CD4-positive, alpha-beta T cell treated with Interleukin-4 for 1 hour (primary cell): ENCODE measurements at regions not wholly inside any gene's neighbourhood (a gene's known extent, or its start where the extent isn't known, plus 50 kb on each side); places are given as distances from the start of the nearest gene placed in this dataset.

Source experiments
- DNase-seq, 2 donors: peaks; one replicate each; pipeline ENCODE4 v3.0.0-alpha.2; 2020 to 2022

- DNase-seq: no peak
Observed at GRCh38 chr21:36636439-36636838, 62.5 kb upstream of the SIM2 start.

DNA sequence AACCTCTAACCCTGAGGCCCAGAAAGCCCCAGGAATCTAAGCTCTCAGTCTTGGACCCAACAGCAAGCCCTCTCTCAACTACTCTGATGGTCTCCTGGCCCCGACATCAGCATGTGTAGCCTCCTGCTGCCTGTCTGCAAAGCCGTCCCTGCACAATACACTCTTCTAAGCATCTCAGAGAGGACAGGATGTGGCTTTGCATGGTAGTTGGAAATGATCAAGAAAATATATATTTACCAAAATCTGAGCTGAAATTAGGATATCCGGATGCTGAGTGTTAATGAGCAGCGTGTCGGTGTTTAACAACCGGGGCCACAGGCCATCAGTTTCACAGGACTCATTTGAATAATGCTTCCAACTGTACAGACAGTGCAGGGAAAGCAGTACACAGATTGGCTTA is 59.1 kb upstream of the SIM2 start:
- DNase-seq: no peak

DNA sequence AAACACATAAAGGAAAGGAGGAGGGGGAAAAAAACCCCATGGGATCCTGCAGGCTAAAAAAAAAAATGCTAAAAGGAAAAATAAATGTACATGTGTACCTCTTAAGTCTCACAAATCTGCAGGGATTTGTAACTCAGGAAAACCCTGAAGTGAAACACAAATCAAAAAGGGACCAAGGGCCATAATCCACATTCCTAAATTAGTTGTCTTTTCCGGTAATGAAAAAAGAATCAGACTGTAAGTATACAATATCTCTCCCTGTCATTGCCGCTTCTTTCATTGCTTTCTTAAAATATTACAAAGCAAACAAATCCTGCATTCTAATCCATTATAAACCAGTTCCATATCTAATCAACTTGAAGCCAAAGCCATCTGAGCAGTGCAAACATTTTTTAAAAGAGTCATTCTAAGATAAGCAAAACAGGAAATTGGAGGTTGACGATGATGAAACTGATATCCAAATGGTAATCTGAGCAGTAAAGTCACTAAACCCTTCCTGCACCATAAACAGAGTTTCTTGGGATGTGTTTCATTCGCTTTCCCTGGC is 58.7 kb upstream of the SIM2 start:
- no peak for DNase-seq

DNA sequence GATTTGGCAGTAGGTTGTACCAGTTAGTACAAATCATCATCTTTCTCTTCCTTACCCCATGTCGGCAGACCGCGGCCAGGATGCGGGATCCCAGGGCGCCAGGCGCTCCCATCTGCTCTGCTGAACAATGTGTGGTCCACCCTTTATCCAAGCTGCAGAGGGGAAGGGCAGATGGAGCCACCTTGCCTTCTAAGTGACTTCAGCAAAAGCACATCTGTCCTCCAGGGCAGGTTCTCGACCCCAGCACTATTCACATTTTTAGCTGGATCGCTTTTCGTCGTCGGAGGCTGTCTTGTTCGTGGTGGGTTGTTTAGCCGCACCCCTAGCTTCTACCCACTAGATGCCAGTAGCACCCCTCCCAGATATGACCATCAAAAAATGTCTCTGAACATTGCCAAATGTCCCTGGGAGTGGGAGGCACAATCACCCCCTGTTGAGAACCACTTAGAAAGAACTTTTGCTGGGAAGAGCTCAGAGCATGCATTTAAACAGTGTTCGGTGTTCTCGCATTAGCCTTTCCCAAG is 58.1 kb upstream of the SIM2 start:
- no peak for DNase-seq

GRCh38 chr21:36641346-36641745 is 57.6 kb upstream of the SIM2 start:
- DNase-seq: no peak

DNA sequence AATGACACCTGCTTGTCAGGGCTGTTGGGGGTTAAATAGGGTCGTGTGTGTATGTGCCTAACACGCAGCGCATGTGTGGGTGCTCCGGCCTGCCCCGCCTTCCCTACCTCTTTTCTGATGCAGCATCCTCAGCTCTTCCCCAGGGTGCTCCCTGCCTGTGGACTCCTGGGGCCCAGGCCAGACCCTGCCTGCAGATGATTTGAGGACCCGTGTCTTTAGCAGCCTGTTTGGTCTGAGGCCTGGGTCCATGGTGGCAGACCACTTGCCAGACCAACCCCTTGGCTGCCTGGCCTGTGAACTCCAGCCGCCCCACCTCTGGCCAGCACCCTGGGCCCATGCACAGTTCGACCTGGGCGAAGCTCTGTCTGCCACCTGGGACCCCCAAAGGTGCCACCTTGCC is 57.0 kb upstream of the SIM2 start:
- DNase-seq: no peak

- no peak for DNase-seq
Observed at GRCh38 chr21:36642777-36643176, 56.1 kb upstream of the SIM2 start.

DNA sequence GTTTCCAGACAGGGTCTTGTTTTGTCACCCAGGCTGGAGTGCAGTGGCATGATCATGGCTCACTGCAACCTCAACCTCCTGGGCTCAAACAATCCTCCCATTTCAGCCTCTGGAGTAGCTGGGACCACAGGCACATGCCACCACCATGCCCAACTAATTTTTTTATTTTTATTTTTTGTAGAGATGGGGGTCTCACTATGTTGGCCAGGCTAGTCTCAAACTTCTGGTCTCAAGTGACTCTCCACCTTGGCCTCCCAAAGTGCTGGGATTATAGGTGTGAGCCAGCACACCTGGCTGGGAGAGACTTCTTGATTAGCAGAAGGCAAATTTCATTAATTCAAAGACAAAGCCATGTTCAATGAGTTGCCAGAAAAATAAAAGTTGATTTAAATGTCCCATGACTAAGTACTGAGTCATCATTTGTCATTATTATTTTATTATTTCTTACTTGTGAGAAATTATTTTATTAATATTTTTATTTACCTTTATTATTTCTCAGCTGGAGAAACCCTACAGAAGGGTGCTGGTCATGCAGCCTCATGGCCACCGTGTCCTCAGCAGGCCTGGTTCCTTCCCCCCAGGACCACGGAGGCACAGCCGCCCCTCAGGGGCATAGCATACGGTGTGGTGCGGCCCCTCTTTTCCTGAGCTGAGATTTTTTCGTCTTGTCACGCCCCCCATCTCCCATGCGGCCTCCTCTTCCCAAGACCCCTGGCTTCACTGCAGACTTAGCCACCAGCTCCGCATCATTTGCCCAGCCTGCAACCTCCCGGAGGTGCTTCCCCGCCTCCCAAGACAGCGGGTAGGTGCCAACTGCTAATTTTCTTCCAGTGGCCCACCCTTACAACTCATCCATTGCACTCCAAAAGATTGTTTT is 55.3 kb upstream of the SIM2 start:
- no peak for DNase-seq

GRCh38 chr21:36646011-36646410 is 52.9 kb upstream of the SIM2 start:
- no peak for DNase-seq

GRCh38 chr21:36646645-36647044 is 52.3 kb upstream of the SIM2 start:
- DNase-seq: no peak

DNA sequence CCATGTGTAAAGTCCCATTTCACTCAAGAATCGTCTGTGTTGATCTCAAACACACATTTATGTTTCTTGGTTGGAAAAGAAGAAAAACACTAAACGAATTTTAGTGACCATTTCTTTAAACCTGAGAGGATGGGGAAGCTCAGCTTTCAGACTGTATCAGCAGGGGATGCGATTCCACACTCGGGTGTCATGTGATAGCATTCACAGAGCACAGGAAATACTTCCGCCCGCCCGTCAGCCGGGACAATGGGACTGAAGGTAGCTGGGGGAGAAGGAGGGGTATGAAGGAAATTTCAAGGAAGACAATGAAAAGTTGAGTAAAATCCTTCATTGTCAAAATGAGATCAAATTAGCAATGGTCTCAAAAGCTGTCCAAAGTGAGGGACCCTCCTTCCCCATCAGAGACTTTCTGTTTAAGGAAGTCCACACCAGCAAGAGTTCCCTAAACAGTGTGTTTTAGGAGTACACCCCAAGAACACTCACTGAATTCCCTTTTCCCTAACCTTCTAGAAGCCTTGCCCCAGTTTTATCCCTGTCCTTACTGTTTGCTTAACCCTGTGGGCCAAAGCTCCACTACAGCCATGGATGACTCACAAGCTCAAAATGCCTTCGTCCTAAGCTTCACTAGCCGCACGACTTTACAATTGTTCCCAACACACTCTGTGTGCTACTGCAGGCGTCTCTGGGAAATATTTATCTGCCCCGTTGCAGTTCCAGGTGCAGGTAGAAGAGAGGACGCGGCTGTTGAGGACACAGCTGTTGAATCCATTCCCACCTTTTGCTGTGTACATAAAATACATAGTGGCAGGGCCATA is 51.4 kb upstream of the SIM2 start:
- no peak for DNase-seq
